ENCODE measurements at regions not wholly inside any gene's neighbourhood (a gene's known extent, or its start where the extent isn't known, plus 50 kb on each side); places are given as distances from the start of the nearest gene placed in this dataset.
"Not testable (repeated sequence)": the region's sequence is repeated elsewhere in the genome, so short reads cannot be mapped to it uniquely, and the experiment has no call there.

- H3K4me3 ChIP-seq; H3K9me3 ChIP-seq (ENCODE audit: control insufficient read depth in 4 of 4, insufficient read depth in 3 of 4, low read length in 3 of 4); H3K9ac ChIP-seq (ENCODE audit: insufficient read depth in 1 of 2, low read length in 2 of 2); H3K27ac ChIP-seq (ENCODE audit: low read depth in 1 of 2, low read length in 1 of 2); H3K27me3 ChIP-seq (ENCODE audit: control insufficient read depth in 3 of 3, insufficient read depth in 3 of 3, low read length in 2 of 3); H3K4me1 ChIP-seq (ENCODE audit: control insufficient read depth in 5 of 5, insufficient read depth in 5 of 5, low read length in 5 of 5); DNase-seq; H3K36me3 ChIP-seq (ENCODE audit: control insufficient read depth in 4 of 4, insufficient read depth in 4 of 4, low read length in 4 of 4); ATAC-seq (ENCODE audit: insufficient read depth, low FRiP score): not testable (repeated sequence)
- 94 to 97% methylated on average over 12 of the region's 12 CpGs for WGBS, 2 donors
Observed at GRCh38 chr2:158866082-158866481, 71.0 kb downstream of the DAPL1 start.

DNA sequence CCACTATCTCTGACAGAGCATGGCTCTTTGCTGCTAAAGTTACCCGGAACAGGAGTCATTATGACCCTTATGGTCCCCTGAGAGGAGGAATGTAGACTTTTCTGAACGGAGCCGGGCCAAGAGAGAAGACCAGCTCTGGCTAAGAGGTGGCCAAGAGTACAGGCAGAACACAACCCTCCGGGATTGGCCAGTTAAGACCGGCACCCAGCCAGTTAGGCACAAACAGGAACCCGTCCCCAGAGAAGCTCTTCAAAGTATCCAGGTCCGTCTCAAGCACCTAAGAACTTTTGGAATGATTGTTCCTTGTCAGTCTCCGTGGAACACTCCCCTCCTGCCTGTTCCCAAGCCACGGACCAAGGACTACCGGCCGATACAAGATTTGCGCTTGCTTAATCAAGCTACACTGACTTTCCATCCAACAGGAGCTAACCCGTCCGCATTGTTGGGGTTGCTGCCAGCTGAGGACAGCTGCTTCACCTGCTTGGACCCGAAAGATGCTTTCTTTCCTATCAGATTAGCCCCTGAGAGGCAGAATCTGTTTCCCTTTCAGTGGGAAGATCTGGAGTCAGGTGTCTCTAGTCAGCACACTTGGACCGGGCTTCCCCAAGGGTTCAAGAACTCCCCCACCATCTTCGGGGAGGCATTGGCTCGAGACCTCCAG, 72.5 kb downstream of the DAPL1 start:
- H3K27me3 ChIP-seq (ENCODE audit: control insufficient read depth in 3 of 3, insufficient read depth in 3 of 3, low read length in 2 of 3); H3K4me3 ChIP-seq; H3K36me3 ChIP-seq (ENCODE audit: control insufficient read depth in 4 of 4, insufficient read depth in 4 of 4, low read length in 4 of 4); H3K4me1 ChIP-seq (ENCODE audit: control insufficient read depth in 5 of 5, insufficient read depth in 5 of 5, low read length in 5 of 5); ATAC-seq (ENCODE audit: insufficient read depth, low FRiP score); H3K27ac ChIP-seq (ENCODE audit: low read depth in 1 of 2, low read length in 1 of 2); H3K9me3 ChIP-seq (ENCODE audit: control insufficient read depth in 4 of 4, insufficient read depth in 3 of 4, low read length in 3 of 4); H3K9ac ChIP-seq (ENCODE audit: insufficient read depth in 1 of 2, low read length in 2 of 2); DNase-seq: not testable (repeated sequence)
- WGBS, 2 donors = 79 to 93% methylated on average over 18 of the region's 18 CpGs

GRCh38 chr2:158868386-158868785, 73.3 kb downstream of the DAPL1 start:
- 84 to 90% methylated on average over 7 of the region's 7 CpGs for WGBS, 2 donors
- DNase-seq; H3K36me3 ChIP-seq (ENCODE audit: control insufficient read depth in 4 of 4, insufficient read depth in 4 of 4, low read length in 4 of 4); ATAC-seq (ENCODE audit: insufficient read depth, low FRiP score); H3K4me3 ChIP-seq; H3K9me3 ChIP-seq (ENCODE audit: control insufficient read depth in 4 of 4, insufficient read depth in 3 of 4, low read length in 3 of 4); H3K4me1 ChIP-seq (ENCODE audit: control insufficient read depth in 5 of 5, insufficient read depth in 5 of 5, low read length in 5 of 5); H3K27me3 ChIP-seq (ENCODE audit: control insufficient read depth in 3 of 3, insufficient read depth in 3 of 3, low read length in 2 of 3); H3K27ac ChIP-seq (ENCODE audit: low read depth in 1 of 2, low read length in 1 of 2); H3K9ac ChIP-seq (ENCODE audit: insufficient read depth in 1 of 2, low read length in 2 of 2): not testable (repeated sequence)

- WGBS, 2 donors = 64 to 90% methylated on average over 4 to 5 of the region's 6 CpGs
Observed at GRCh38 chr2:158869122-158869521, 74.0 kb downstream of the DAPL1 start.

GRCh38 chr2:158869609-158870008, 74.5 kb downstream of the DAPL1 start:
- not testable (repeated sequence) for H3K27ac ChIP-seq (ENCODE audit: low read depth in 1 of 2, low read length in 1 of 2); H3K9ac ChIP-seq (ENCODE audit: insufficient read depth in 1 of 2, low read length in 2 of 2); H3K4me1 ChIP-seq (ENCODE audit: control insufficient read depth in 5 of 5, insufficient read depth in 5 of 5, low read length in 5 of 5); H3K27me3 ChIP-seq (ENCODE audit: control insufficient read depth in 3 of 3, insufficient read depth in 3 of 3, low read length in 2 of 3); DNase-seq; H3K4me3 ChIP-seq; H3K36me3 ChIP-seq (ENCODE audit: control insufficient read depth in 4 of 4, insufficient read depth in 4 of 4, low read length in 4 of 4); ATAC-seq (ENCODE audit: insufficient read depth, low FRiP score); H3K9me3 ChIP-seq (ENCODE audit: control insufficient read depth in 4 of 4, insufficient read depth in 3 of 4, low read length in 3 of 4)
- 87 to 89% methylated on average over 11 of the region's 11 CpGs for WGBS, 2 donors

More at GRCh38 chr2:158869122-158869521, 74.0 kb downstream of the DAPL1 start:
- H3K27ac ChIP-seq (ENCODE audit: low read depth in 1 of 2, low read length in 1 of 2); H3K27me3 ChIP-seq (ENCODE audit: control insufficient read depth in 3 of 3, insufficient read depth in 3 of 3, low read length in 2 of 3); DNase-seq; H3K9ac ChIP-seq (ENCODE audit: insufficient read depth in 1 of 2, low read length in 2 of 2); ATAC-seq (ENCODE audit: insufficient read depth, low FRiP score); H3K4me3 ChIP-seq; H3K9me3 ChIP-seq (ENCODE audit: control insufficient read depth in 4 of 4, insufficient read depth in 3 of 4, low read length in 3 of 4); H3K36me3 ChIP-seq (ENCODE audit: control insufficient read depth in 4 of 4, insufficient read depth in 4 of 4, low read length in 4 of 4); H3K4me1 ChIP-seq (ENCODE audit: control insufficient read depth in 5 of 5, insufficient read depth in 5 of 5, low read length in 5 of 5): not testable (repeated sequence)

GRCh38 chr2:158878003-158878402, 82.9 kb downstream of the DAPL1 start:
- Histone ChIP-seq H3K4me3 (no peak overlapping the region), H3K4me1 (ENCODE audit: control insufficient read depth in 5 of 5, insufficient read depth in 5 of 5, low read length in 5 of 5) (no peaks in the 10 kb centered on the region), H3K36me3 (ENCODE audit: control insufficient read depth in 4 of 4, insufficient read depth in 4 of 4, low read length in 4 of 4) (no peaks in the 10 kb centered on the region), H3K9ac (ENCODE audit: insufficient read depth in 1 of 2, low read length in 2 of 2) (no peak overlapping the region), H3K27me3 (ENCODE audit: control insufficient read depth in 3 of 3, insufficient read depth in 3 of 3, low read length in 2 of 3) (no peaks in the 10 kb centered on the region), H3K9me3 (ENCODE audit: control insufficient read depth in 4 of 4, insufficient read depth in 3 of 4, low read length in 3 of 4) (no peaks in the 10 kb centered on the region), H3K27ac (ENCODE audit: low read depth in 1 of 2, low read length in 1 of 2) (no peak overlapping the region)
- DNase-seq (no peak), ATAC-seq (ENCODE audit: insufficient read depth, low FRiP score) (no peak)
- 88 to 93% methylated on average over 16 of the region's 16 CpGs for WGBS, 2 donors
- TF ChIP-seq CTCF (IDR thresholded peaks at IDR 0.05; ENCODE audit: control extremely low read depth, extremely low read depth) = no peak

Data from lung (tissue), 11 donors.